ENCODE measurements at regions not wholly inside any gene's neighbourhood (a gene's known extent, or its start where the extent isn't known, plus 50 kb on each side); places are given as distances from the start of the nearest gene placed in this dataset.
A peak's percentile ranks its signal among the peaks of the same experiment; 100 is the strongest.

- Mint-ChIP-seq H3K27ac (no peak overlapping the region), H3K4me3 (no peak overlapping the region), H3K4me1 (ENCODE audit: low read depth) (peaks cover under 1% of the 10 kb centered on the region), H3K9me3 (ENCODE audit: low read depth) (no peaks in the 10 kb centered on the region), H3K27me3 (no peaks in the 10 kb centered on the region), H3K36me3 (no peaks in the 10 kb centered on the region)
Measured at GRCh38 chr2:7972670-7973069, 709.2 kb upstream of the ID2 start.

- H3K9me3 Mint-ChIP-seq (ENCODE audit: low read depth) = no peaks in the 10 kb centered on the region
- H3K36me3 Mint-ChIP-seq = no peaks in the 10 kb centered on the region
- peaks cover 6% of the 10 kb centered on the region for H3K4me1 Mint-ChIP-seq (ENCODE audit: low read depth)
- no peaks in the 10 kb centered on the region for H3K27me3 Mint-ChIP-seq
- no peak overlapping the region for H3K4me3 Mint-ChIP-seq
- H3K27ac Mint-ChIP-seq = no peak overlapping the region
Measured at GRCh38 chr2:7973801-7974480, 707.9 kb upstream of the ID2 start.

GRCh38 chr2:7974936-7975335 lies 706.9 kb upstream of the ID2 start:
- H3K4me3 Mint-ChIP-seq = no peak overlapping the region
- no peak overlapping the region for H3K27ac Mint-ChIP-seq
- no peaks in the 10 kb centered on the region for H3K27me3 Mint-ChIP-seq
- H3K4me1 Mint-ChIP-seq (ENCODE audit: low read depth) = peaks cover 6% of the 10 kb centered on the region
- no peaks in the 10 kb centered on the region for H3K36me3 Mint-ChIP-seq
- no peaks in the 10 kb centered on the region for H3K9me3 Mint-ChIP-seq (ENCODE audit: low read depth)

- Mint-ChIP-seq H3K27me3 (no peaks in the 10 kb centered on the region), H3K27ac (no peak overlapping the region), H3K4me3 (no peak overlapping the region), H3K9me3 (ENCODE audit: low read depth) (no peaks in the 10 kb centered on the region), H3K36me3 (no peaks in the 10 kb centered on the region), H3K4me1 (ENCODE audit: low read depth) (peaks cover 6% of the 10 kb centered on the region)
Measured at GRCh38 chr2:7976206-7976605, 705.6 kb upstream of the ID2 start.

- H3K36me3 Mint-ChIP-seq = peaks cover 2% of the 10 kb centered on the region
- H3K4me3 Mint-ChIP-seq = no peak overlapping the region
- H3K27ac Mint-ChIP-seq = no peak overlapping the region
- H3K4me1 Mint-ChIP-seq (ENCODE audit: low read depth) = peaks cover 6% of the 10 kb centered on the region
- H3K27me3 Mint-ChIP-seq = no peaks in the 10 kb centered on the region
- H3K9me3 Mint-ChIP-seq (ENCODE audit: low read depth) = no peaks in the 10 kb centered on the region
Measured at GRCh38 chr2:7977981-7978380, 703.9 kb upstream of the ID2 start.

GRCh38 chr2:7982054-7982453 lies 699.8 kb upstream of the ID2 start:
- Mint-ChIP-seq H3K4me1 (ENCODE audit: low read depth) (peaks cover 19% of the 10 kb centered on the region), H3K27me3 (no peaks in the 10 kb centered on the region), H3K36me3 (peaks cover 8% of the 10 kb centered on the region), H3K27ac (no peak overlapping the region), H3K4me3 (no peak overlapping the region), H3K9me3 (ENCODE audit: low read depth) (no peaks in the 10 kb centered on the region)

- Mint-ChIP-seq H3K4me1 (ENCODE audit: low read depth) (peaks cover 16% of the 10 kb centered on the region), H3K36me3 (peaks cover 8% of the 10 kb centered on the region), H3K9me3 (ENCODE audit: low read depth) (no peaks in the 10 kb centered on the region), H3K27me3 (no peaks in the 10 kb centered on the region), H3K27ac (no peak overlapping the region), H3K4me3 (no peak overlapping the region)
Measured at GRCh38 chr2:7983451-7983850, 698.4 kb upstream of the ID2 start.

- H3K27ac Mint-ChIP-seq = no peak overlapping the region
- H3K9me3 Mint-ChIP-seq (ENCODE audit: low read depth) = no peaks in the 10 kb centered on the region
- H3K27me3 Mint-ChIP-seq = no peaks in the 10 kb centered on the region
- peaks cover 14% of the 10 kb centered on the region for H3K4me1 Mint-ChIP-seq (ENCODE audit: low read depth)
- no peak overlapping the region for H3K4me3 Mint-ChIP-seq
- H3K36me3 Mint-ChIP-seq = peaks cover 8% of the 10 kb centered on the region
Measured at GRCh38 chr2:7983912-7984311, 697.9 kb upstream of the ID2 start.

- peaks cover 8% of the 10 kb centered on the region for H3K36me3 Mint-ChIP-seq
- peaks cover 14% of the 10 kb centered on the region for H3K4me1 Mint-ChIP-seq (ENCODE audit: low read depth)
Measured at GRCh38 chr2:7984693-7985353, 697.0 kb upstream of the ID2 start.

GRCh38 chr2:7986431-7986830 lies 695.4 kb upstream of the ID2 start:
- Mint-ChIP-seq H3K9me3 (ENCODE audit: low read depth) (no peaks in the 10 kb centered on the region), H3K36me3 (peaks cover 8% of the 10 kb centered on the region), H3K4me3 (no peak overlapping the region), H3K27me3 (no peaks in the 10 kb centered on the region), H3K27ac (no peak overlapping the region), H3K4me1 (ENCODE audit: low read depth) (peaks cover 14% of the 10 kb centered on the region)

More at GRCh38 chr2:7984693-7985353, 697.0 kb upstream of the ID2 start:
- Mint-ChIP-seq H3K27ac (peak overlapping the region; percentile 80), H3K4me3 (peak overlapping the region; percentile 46), H3K9me3 (ENCODE audit: low read depth) (no peaks in the 10 kb centered on the region), H3K27me3 (no peaks in the 10 kb centered on the region)

GRCh38 chr2:7987992-7988391 lies 693.9 kb upstream of the ID2 start:
- peaks cover 14% of the 10 kb centered on the region for H3K4me1 Mint-ChIP-seq (ENCODE audit: low read depth)
- no peaks in the 10 kb centered on the region for H3K27me3 Mint-ChIP-seq
- no peaks in the 10 kb centered on the region for H3K9me3 Mint-ChIP-seq (ENCODE audit: low read depth)
- no peak overlapping the region for H3K4me3 Mint-ChIP-seq
- peaks cover 6% of the 10 kb centered on the region for H3K36me3 Mint-ChIP-seq
- no peak overlapping the region for H3K27ac Mint-ChIP-seq

GRCh38 chr2:7988440-7988839 lies 693.4 kb upstream of the ID2 start:
- Mint-ChIP-seq H3K9me3 (ENCODE audit: low read depth) (no peaks in the 10 kb centered on the region), H3K27me3 (no peaks in the 10 kb centered on the region), H3K36me3 (peaks cover 3% of the 10 kb centered on the region), H3K4me3 (no peak overlapping the region), H3K4me1 (ENCODE audit: low read depth) (peaks cover 14% of the 10 kb centered on the region), H3K27ac (no peak overlapping the region)

GRCh38 chr2:7989823-7990222 lies 692.0 kb upstream of the ID2 start:
- Mint-ChIP-seq H3K4me1 (ENCODE audit: low read depth) (peaks cover 7% of the 10 kb centered on the region), H3K4me3 (no peak overlapping the region), H3K27ac (no peak overlapping the region), H3K9me3 (ENCODE audit: low read depth) (no peaks in the 10 kb centered on the region), H3K36me3 (peaks cover 2% of the 10 kb centered on the region), H3K27me3 (no peaks in the 10 kb centered on the region)

GRCh38 chr2:7992612-7993602 lies 688.9 kb upstream of the ID2 start:
- no peaks in the 10 kb centered on the region for H3K36me3 Mint-ChIP-seq
- no peaks in the 10 kb centered on the region for H3K27me3 Mint-ChIP-seq
- H3K9me3 Mint-ChIP-seq (ENCODE audit: low read depth) = no peaks in the 10 kb centered on the region
- H3K27ac Mint-ChIP-seq = no peak overlapping the region
- peaks cover 2% of the 10 kb centered on the region for H3K4me1 Mint-ChIP-seq (ENCODE audit: low read depth)
- no peak overlapping the region for H3K4me3 Mint-ChIP-seq

- no peaks in the 10 kb centered on the region for H3K27me3 Mint-ChIP-seq
- no peaks in the 10 kb centered on the region for H3K9me3 Mint-ChIP-seq (ENCODE audit: low read depth)
- no peaks in the 10 kb centered on the region for H3K36me3 Mint-ChIP-seq
- H3K4me3 Mint-ChIP-seq = no peak overlapping the region
- no peak overlapping the region for H3K27ac Mint-ChIP-seq
- peaks cover 2% of the 10 kb centered on the region for H3K4me1 Mint-ChIP-seq (ENCODE audit: low read depth)
Measured at GRCh38 chr2:7994397-7994951, 687.4 kb upstream of the ID2 start.
